ENCODE measurements at regions not wholly inside any gene's neighbourhood (a gene's known extent, or its start where the extent isn't known, plus 50 kb on each side); places are given as distances from the start of the nearest gene placed in this dataset.
A peak's percentile ranks its signal among the peaks of the same experiment; 100 is the strongest.

- no peak for DNase-seq (ENCODE audit: low read depth)
These were observed 954.0 kb upstream of the MAP3K7 start for GRCh38 chr6:91540902-91541301.

GRCh38 chr6:91539456-91539855 lies 952.6 kb upstream of the MAP3K7 start:
- DNase-seq (ENCODE audit: low read depth): no peak

GRCh38 chr6:91538622-91539021 lies 951.8 kb upstream of the MAP3K7 start:
- no peak for DNase-seq (ENCODE audit: low read depth)

- no peak for DNase-seq (ENCODE audit: low read depth)
These were observed 947.7 kb upstream of the MAP3K7 start for GRCh38 chr6:91534614-91535013.

GRCh38 chr6:91523511-91523910 lies 936.6 kb upstream of the MAP3K7 start:
- no peak for DNase-seq (ENCODE audit: low read depth)

GRCh38 chr6:91521999-91522398 lies 935.1 kb upstream of the MAP3K7 start:
- DNase-seq (ENCODE audit: low read depth): no peak

GRCh38 chr6:91509711-91510110 lies 922.8 kb upstream of the MAP3K7 start:
- DNase-seq (ENCODE audit: low read depth): no peak

- DNase-seq (ENCODE audit: low read depth): no peak
These were observed 922.2 kb upstream of the MAP3K7 start for GRCh38 chr6:91509039-91509438.

GRCh38 chr6:91506509-91506908 lies 919.6 kb upstream of the MAP3K7 start:
- no peak for DNase-seq (ENCODE audit: low read depth)

- no peak for DNase-seq (ENCODE audit: low read depth)
These were observed 918.3 kb upstream of the MAP3K7 start for GRCh38 chr6:91505199-91505598.

- DNase-seq (ENCODE audit: low read depth): no peak
These were observed 915.1 kb upstream of the MAP3K7 start for GRCh38 chr6:91501930-91502329.

GRCh38 chr6:91500689-91501303 lies 913.9 kb upstream of the MAP3K7 start:
- DNase-seq (ENCODE audit: low read depth): no peak

GRCh38 chr6:91498576-91498975 lies 911.7 kb upstream of the MAP3K7 start:
- no peak for DNase-seq (ENCODE audit: low read depth)

GRCh38 chr6:91497770-91498169 lies 910.9 kb upstream of the MAP3K7 start:
- no peak for DNase-seq (ENCODE audit: low read depth)

- DNase-seq (ENCODE audit: low read depth): no peak
These were observed 903.9 kb upstream of the MAP3K7 start for GRCh38 chr6:91490671-91491301.

- DNase-seq (ENCODE audit: low read depth): no peak
These were observed 901.0 kb upstream of the MAP3K7 start for GRCh38 chr6:91487696-91488392.

GRCh38 chr6:91486200-91486599 lies 899.3 kb upstream of the MAP3K7 start:
- DNase-seq (ENCODE audit: low read depth): no peak

- DNase-seq (ENCODE audit: low read depth): no peak
These were observed 898.2 kb upstream of the MAP3K7 start for GRCh38 chr6:91485047-91485446.

GRCh38 chr6:91483415-91484105 lies 896.7 kb upstream of the MAP3K7 start:
- no peak for DNase-seq (ENCODE audit: low read depth)

- no peak for DNase-seq (ENCODE audit: low read depth)
These were observed 895.6 kb upstream of the MAP3K7 start for GRCh38 chr6:91482498-91482897.

GRCh38 chr6:91480402-91480801 lies 893.5 kb upstream of the MAP3K7 start:
- DNase-seq (ENCODE audit: low read depth): no peak

GRCh38 chr6:91477688-91478087 lies 890.8 kb upstream of the MAP3K7 start:
- DNase-seq (ENCODE audit: low read depth): no peak

GRCh38 chr6:91476000-91476399 lies 889.1 kb upstream of the MAP3K7 start:
- peak; percentile 8 for DNase-seq (ENCODE audit: low read depth)
